ENCODE measurements at regions not wholly inside any gene's neighbourhood (a gene's known extent, or its start where the extent isn't known, plus 50 kb on each side); places are given as distances from the start of the nearest gene placed in this dataset.

DNA sequence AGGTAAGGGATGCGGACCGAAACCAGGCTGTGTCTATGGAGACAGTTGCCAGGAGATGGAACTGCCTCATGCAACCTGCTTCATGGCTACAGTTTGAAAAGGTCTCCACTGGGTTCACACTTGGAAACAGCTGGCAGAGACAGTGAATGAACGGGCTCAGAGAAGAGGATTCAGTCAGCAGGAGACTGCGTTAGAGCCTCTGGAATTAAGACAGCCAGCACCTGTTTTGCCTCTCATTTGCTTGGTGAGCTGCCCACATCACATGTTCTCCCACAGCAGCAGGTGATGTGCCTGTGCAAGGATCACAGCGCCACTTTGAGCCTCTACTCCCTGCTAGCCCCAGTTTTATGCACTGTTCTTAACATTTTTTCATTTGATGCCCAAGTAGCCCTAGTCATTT lies 321.0 kb downstream of the PLPP3 start:
- TF ChIP-seq ZNF274 (IDR thresholded peaks at IDR 0.05; ENCODE audit: low read depth, low read length) (no peak), SUZ12 (IDR thresholded peaks at IDR 0.05; ENCODE audit: extremely low read depth, insufficient read depth, insufficient read length) (no peak)

Measured in NT2/D1 (cell line).